SW480 (cell line): ENCODE measurements at regions not wholly inside any gene's neighbourhood (a gene's known extent, or its start where the extent isn't known, plus 50 kb on each side); places are given as distances from the start of the nearest gene placed in this dataset.

Experiments used
- DNase-seq: peaks from one replicate; pipeline ENCODE4 v3.0.0-alpha.2; 2016; ENCODE audit warnings: low spot score

DNA sequence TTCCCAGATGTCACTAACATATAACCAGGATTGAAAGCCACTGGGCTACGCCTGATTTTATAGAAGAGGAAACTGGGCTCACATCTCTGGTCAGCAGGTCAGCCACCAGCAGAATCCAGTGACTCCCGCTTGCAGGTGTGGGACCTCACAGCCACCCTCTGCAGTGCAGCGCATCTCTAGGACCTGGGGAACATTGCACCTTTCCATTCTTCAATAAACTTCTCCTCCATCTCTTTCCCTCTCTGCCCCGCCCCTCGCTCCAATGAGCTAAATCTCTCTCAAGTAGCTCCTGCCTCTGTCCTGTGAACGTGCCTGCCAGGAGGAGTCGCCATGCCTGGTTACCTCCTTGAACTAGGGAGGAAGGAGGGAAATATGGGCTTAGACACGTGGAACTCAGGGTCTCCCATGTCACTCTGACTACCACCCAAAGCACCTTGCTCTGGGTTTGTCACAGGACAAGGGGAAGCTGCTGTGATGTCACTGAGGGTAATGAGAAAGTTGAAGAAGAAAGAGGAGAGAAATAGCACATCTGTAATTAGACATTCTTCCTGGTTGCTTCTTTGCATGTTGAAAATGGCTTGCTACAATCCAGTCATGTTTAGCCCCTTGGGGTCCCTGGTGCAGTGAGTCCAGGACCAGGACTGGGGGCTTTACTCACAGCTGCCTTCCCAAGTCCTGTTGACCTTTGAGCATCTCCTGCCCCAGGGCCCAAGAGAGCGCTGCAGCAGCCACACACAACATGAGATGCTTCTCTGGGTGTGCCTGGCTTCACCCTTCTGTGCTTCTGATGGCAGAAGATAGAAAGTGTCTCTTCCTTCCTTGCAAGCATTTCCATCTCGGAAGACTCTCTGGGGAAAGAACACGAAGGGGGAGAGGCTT, 469.4 kb downstream of the PREX1 start:
- no peak for DNase-seq

DNA sequence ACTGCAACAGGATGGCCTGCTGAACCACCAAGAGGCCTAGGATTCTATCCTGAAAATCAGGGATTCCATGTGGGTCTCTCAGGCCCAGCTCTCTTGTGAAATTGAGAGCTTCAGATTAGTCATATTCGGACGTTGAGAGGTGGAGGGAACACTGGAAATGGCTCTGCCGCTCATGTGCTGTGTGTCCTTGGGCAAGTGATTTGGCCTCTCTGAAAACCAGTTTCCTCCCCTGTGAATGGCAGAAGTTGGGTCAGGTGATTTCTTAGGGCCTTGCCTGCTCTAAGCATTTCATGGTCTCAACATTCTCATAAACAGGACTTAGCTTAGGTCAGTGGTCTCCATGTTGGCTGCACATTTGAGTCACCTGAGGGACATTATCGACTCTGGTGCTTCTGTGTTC, 470.1 kb downstream of the PREX1 start:
- DNase-seq: no peak

DNA sequence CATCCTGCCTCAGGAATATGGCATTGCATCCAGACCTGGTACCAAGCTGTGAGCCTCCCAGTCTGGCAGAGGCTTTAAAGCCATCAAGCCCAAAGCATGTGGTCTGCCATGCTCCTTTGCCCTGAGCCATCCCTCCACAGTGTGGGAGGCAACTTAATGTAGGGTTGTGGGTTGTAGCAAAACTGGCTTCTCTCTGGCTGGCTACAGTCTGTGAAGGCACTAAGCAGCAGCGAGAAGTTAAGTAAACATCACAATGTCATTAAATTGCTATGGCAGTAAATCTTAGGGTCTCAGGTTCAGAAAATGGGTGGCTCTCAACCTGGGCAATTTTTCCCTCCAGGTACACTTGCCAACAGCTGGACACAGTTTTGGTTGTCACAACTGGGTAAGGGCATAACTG, 472.9 kb downstream of the PREX1 start:
- DNase-seq: no peak

DNA sequence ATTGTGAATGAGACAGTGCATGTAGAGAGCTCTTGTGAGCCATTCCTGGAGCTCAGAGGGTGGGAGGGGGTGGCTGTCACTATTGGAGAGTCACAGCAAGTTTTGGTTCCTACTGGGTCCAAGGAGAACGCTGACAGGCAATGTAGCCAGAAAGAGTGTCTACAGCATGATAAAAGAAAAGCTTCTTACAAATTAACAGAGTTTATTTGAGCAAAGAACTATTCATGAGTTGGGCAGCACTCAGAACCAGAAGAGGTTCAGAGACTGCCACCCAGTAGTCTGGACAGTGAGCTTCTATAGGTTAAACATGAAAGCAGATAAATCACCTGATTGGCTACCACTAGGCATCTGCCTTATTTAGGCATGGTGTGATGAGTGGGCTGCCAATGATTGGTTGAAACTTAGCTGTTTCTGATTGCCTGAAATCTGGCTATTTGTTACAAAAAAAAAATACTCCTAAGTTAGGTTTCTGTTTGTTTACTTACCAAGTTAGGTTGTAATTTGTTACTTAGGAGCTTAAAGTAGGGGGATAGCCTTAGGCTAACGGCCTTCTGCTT, 473.4 kb downstream of the PREX1 start:
- DNase-seq: no peak

DNA sequence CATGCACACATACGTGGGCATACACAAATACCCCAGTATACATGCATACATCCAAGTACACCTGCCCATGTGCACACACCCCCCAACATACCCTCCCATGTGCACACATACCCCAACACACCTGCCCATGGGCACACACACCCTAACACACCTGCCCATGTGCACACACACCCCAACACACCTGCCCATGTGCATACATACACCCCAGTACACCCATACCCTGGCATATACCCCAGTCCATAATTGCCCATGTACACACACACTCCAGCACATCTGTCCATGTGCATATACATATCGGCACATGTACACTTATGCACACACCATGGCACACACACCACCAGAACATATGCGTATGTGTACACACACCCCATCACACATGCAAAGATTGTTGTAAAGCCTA, 475.2 kb downstream of the PREX1 start:
- DNase-seq: no peak

DNA sequence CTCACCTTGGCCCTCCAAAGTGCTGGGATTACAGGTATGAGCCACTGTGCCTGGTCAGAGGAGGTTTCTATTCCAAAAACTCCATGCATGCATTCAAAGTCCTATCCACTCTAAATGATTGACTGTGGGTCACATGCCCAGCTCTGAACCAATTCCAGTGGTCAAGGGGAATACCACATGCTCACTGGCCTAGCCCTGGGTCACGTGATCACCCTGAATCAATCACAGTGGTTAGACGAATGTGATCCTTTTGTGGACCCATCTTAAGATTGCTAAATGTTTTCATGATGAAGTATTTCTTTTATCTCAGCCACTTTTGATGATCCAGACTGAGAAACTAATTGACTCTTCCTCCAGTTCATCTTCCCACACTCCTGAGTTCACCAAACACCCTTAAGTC, 475.8 kb downstream of the PREX1 start:
- DNase-seq: no peak

DNA sequence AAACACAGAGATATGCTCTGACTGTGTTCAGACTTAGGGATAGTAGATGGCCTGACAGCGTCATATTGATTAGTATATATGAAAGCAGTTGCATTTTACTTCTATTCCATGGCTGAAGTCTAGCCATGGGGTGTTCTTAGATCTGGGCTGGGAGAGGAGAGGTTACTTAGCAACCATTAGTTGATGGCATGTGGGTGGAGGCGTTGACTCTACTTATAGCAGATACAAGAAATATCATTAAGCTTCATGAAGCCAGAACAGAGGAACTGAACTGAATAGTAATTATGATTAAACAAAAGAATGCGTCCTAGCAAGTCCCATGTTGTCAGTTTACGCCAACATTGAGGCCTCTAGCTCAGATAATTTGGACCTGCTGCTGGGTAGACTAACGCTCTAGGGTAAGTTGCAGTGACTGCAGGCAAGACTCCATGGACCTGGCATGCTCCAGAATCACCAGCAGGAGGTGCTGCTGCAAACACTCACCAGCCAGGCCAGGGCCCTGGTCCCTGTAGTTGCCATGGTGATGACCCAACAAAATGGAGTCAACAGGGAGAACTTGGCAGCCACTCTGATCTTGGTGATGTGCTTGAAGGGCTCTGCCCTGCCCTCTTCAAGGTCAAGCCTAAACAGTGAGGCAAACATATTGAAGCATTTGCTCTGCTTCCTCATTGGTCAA, 477.3 kb downstream of the PREX1 start:
- DNase-seq: peak; percentile 20

DNA sequence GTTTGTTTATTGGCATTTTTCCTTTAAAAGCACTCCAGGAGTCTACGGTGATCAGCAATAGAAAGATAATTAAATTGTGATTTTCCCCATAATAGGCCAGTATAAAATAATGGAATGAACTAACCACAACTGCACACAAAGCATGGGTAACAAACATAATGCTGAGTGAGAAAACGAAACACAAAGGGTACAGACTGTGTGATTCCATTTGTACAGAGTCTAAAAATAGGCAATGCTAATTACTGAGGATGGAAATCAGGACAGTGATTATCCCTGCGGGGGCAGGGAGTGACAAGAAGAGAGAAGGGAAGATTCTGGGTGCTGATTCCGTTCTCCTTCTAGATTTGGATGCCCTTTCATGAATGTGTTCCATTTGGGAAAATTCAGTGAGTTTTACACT, 478.1 kb downstream of the PREX1 start:
- DNase-seq: no peak

DNA sequence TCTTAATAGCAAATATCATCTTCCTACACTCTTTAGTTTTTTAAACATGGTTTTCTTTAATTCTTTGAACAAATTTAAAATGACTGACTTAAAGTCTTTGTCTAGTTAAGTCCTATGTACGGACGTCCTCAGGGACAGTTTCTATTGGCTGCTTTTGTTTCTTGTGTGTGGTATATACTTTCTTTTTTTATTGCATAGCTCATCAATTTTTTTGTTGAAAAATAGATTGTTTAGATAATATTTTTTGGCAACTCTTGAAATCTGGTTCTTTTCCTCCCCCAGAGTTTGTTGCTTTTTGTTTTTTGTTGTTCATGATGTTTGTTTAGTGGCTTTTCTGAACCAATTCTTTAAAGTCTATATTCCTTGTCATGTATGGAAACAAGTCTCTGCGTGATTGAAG, 479.8 kb downstream of the PREX1 start:
- DNase-seq: no peak

DNA sequence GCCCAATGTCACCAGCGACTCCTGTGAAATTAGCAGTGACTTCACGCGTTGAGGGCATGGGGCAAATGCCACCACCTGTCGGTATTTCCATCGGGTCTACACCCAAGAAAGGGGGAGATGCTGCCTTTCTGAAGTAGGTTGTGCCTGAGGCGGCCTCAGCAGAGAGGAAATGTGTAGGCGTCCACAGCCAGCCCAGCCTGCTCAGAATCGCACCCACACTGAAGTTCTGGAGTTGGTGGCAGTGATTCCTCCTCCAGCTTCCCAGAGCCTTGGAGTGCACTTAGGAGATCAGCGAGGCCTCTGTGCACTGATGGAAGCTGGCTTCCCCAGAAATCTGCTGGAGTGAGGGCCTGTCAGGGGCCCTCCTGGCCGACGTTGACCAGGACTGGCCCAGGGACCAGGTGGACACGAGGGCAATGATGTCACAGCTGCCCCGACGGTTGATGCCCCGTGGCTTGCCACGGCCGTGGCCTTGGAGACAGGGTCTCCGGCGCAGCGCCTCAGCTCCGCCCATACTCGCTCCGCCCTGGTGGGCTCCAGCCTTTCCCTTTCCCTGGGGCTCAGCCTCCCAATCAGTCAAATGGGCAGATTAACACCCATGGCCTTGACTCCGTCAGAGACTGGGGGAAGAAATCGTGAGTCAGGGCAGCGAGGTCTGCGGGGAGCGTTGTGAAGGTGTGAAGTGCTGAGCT, 484.8 kb downstream of the PREX1 start:
- DNase-seq: no peak

DNA sequence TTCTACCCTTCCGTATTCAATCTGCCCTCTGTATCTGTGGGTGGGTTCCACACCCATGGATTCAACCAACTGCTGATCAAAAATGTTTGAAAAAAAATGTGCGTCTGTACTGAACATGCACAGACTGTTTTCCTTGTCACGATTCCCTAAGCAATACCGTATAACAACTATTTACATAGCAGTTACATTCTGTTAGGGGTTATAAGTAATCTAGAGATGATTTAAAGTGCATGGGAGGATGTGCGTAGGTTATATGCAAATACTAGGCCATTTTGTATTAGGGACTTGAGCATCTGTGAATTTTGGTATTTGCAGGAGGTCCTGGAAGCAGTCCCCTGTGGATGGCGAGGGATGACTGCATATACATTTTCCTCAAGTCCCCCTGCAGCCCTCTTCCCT, 486.9 kb downstream of the PREX1 start:
- no peak for DNase-seq

DNA sequence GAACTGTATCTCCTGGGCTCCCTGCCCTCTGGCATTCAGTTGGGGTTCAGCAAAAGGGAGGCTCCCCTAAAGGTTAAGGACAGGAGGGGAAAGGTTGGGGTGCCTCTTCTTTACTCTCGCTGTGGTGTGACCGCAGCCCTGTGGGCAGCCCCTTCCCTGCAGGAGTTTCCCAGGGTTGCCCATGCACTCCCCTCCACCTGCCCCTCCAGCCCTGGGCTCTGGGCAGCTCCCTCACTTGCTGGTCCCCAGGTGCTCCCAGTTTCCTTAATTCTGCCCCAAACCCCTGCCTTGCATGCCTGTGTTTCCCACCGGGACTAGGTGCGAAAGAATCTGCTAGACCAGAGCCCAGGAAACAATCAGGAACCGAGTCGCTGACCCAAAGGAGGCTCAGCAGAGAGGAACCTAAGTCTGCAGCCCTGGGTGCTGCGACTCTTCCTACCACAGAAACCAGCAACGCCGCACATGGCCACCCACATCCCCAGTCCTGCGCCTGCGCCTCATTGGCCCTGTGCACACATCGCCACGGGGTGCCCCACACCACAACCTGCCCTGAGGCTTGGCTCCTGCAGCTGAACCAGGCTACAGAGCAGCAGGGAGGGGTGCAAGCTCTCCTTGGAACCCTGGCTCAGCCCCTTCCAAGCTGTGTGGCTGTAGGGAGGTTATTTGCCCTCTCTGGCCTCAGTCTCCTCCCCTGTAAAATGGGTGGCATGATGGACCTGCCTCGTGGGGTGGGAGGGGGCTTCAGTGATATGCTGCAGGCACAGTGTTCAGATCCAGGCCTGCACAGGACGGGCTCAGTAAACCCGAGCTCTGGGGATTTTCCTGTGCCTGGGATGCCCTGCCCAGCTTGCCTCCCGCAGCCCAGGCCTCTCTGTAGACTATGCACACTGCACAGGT, 487.6 kb downstream of the PREX1 start:
- DNase-seq: no peak

DNA sequence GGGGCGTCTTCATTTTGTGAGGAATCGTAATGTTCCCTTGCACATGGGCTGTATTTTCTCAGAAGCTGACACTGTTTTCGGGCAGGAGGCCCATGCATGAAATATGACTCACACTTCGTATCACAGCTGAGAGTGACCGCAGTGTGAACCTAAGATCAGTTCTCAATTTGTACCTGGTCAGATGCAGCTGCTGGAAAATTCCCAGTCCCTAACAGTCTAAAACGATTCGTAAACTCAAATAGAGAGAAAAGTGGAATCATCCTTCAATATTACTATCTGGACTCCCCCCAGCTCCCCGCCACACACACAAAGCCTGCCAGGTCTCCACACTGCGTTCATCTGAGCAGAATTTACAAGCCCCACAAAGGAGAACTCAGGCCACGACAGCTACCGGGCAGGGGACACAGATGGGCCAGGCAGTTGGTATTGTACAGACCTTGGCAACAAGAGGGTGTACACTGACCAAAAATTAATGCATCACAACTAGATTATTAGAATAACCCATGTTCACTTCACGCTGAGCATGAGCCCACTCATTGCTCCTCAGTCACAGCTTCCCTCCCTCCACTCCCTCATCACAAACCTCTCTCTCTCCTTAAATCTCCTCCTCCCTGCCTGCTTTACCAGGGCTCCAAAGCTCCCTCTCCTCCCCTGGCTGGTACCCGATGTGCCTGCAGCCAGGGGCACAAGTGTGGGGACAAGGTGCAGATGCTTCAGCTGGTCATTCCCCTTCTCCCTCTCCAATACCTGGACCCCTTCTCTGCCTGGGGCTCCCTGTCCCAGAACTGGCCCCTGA, 488.4 kb downstream of the PREX1 start:
- peak; percentile 65 for DNase-seq

DNA sequence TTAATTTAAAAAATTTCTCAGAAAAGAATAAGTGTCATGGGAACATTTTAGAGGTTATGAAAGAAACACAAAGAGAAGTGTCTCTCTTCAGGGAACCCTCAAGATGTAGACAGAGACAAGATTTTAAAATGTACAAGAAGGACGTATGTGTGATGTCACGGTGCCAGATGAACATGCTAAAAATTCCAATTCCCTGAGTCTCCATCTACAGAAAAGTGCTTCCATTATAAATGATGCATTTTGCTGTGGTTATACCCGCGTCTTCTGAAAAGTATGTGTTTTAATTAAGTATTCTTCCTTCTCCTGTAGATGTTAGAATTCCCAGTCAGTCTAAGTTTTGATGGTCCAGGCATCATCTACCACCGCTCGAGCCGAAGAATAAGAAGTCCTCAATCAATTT, 489.1 kb downstream of the PREX1 start:
- DNase-seq: no peak

DNA sequence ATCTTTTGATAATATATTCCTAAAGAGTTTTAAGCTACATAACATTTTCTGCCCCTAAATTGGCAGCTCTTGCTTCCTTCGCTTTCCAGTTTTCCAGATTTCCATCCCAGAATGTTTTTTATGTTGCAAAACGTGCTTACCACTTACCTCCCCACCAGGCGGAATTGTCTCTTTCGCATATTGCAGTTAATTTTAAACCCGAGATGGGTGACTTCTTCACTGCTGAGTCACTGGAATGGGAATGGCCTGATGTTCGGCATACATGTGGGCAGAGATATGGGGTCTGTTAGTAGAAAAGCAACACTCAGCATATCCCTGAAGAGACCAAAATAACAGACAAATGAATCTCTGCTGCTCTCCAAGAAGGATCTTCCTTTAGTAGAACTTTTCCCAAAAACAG, 491.2 kb downstream of the PREX1 start:
- no peak for DNase-seq

DNA sequence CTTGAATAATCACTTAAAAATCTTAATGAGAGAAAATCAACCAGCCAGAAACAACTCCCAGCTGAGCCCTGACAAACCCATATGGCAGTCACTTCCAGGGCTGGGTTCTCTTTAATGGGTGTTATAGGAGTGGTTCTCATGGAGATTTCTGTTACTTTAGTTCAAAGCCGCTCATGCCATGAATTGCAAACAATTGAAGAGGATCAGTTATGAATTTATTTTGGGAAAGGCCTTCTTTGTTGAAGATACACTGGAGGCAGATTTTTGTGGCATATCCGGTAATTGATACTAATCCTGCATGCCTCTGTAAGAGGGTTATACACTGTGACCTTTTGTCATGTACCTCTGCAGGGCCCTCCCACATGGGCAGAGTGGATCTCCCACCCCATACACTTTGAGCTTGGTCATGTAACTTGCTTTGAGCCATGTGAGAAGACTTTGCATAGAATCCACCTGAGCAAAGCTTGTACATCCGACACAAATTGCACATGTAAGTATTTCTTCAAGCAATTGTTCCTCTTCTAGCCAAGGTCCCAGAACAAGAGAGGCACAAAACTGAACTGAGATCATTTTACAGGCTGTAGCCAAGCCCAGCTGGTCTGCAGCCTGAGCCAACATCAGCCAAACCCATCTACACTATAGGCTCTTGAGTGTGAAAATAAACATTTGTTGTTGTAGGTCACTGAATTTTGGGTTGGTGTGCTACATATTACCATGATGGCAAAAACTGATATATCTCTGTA, 492.3 kb downstream of the PREX1 start:
- DNase-seq: no peak

DNA sequence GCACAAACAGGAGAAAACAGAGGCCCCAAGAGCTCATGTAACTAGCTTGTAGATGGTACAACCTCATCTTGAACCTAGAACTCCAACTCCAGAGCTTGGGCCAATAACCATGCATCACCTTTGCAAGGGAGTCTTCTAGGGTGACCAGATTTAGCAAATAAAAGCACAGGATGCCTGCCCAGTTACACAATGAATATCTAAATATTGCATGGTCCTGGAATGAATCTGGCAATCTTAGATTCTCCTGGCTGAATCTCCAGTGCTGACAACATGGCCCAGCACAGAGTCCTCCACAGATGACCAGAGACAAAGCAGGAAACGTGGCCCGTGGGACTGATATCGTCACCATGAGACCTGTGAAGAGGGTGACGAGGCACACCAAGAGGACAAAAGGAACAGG, 494.1 kb downstream of the PREX1 start:
- no peak for DNase-seq

DNA sequence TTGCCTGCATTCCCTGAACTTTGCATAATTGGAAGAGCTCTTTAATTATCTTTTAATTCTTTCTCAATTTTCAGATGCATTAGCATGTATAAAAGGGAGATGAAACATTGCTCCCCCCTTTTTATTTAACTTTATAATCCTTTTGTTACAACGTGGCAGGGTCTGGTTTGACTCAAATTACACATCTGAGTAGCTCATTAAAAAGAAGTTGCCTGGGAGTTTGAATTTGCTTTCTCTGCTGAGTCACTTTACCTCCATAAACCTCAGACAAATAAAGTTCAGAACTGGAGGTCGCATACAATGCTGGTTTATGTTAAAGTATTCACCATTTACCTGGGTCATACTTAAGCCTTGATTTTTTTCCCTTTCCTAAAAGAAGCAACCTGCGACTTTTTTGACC, 495.2 kb downstream of the PREX1 start:
- peak; percentile 23 for DNase-seq

DNA sequence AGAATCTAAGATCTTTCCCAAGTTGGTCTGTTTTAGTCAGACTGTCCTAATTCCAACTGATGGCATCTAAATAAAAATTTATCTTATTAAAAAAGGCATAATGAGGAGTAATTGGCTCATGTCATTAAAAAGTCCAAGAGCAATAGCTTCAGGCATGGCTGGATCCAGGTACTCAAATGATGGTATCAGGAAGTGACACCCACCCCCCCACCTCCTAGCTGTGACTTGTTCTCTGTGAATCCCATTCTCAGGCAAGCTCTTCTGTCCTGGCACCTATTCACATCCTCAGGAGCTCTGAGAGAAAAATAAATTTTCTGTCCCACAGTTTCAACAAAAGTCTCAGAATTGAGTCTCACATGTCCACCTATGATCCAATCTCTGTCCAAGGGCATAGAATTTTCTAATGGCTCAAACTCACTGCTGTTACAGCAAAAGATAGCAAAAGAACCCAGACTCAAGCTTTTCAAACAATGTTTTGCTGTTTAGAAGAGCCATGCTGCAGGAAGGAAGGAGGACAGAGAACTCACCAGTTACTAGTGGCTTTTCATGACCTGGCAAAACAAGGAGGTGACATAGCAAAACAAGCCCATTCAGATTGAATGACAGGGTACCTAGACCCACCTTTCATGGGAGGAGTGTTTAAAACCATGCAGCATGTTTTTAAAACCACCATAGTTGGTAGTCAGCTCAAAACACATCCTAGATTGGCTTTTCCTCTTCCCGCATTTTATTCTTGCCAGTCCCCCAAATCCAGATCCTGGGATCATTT, 496.1 kb downstream of the PREX1 start:
- no peak for DNase-seq
